K562 (cell line): ENCODE measurements at regions not wholly inside any gene's neighbourhood (a gene's known extent, or its start where the extent isn't known, plus 50 kb on each side); places are given as distances from the start of the nearest gene placed in this dataset.

Experiments
- ATAC-seq: fragments of 200-7000 bp; cut with Tn5 transposase; 3 replicates; pipeline ENCODE4 v1.9.1; 2020; ENCODE audit warnings: moderate library complexity
- BruUV-seq: library from RNA; stranded (reverse); fragments of 400-500 nt; replicated peaks from 2 replicates; lab custom pipeline; 2021; lab: Mats Ljungman, UMichigan
- CTCF ChIA-PET: fragments of 300-600 bp; formaldehyde crosslinking; extraction: SDS; loops from one replicate; lab custom pipeline; 2021; ENCODE audit warnings: low intra/inter-chr PET ratio; lab: Yijun Ruan, JAX
- POLR2A ChIA-PET: fragments of 300-600, 350-650 bp; sonication (Branson Sonifier 250); formaldehyde crosslinking; extraction: SDS; loops from one replicate; lab custom pipeline; 2021; ENCODE audit warnings: antibody characterized with exemption, inconsistent platforms; lab: Yijun Ruan, JAX
- DNase-seq, 4 experiments: peaks; one replicate each; pipeline versions ENCODE4 v3.0.0 to v3.0.0-alpha.2; 2011 to 2018; ENCODE audit warnings: low spot score in 3 of 4, mixed read lengths in 3 of 4; ENCODE audit errors: extremely low read depth in 1 of 4
- FAIRE-seq: peaks from 2 replicates; lab custom pipeline; 2011; peaks lifted over from hg19 to GRCh38; lab: Jason Lieb, UNC
- H2AFZ ChIP-seq: 2 replicates; pipeline ENCODE4 v1.6.0; 2011; ENCODE audit warnings: low read depth, low read length, control low read depth, inconsistent platforms
- H3K27ac ChIP-seq: fragments of 200-600 bp; 3 replicates; pipeline ENCODE4 v1.8.0; 2011; ENCODE audit warnings: low read depth, mild to moderate bottlenecking, control low read depth, inconsistent platforms, low read length, moderate library complexity, mixed read lengths; ENCODE audit errors: extremely low read depth
- H3K27me3 ChIP-seq, 2 experiments: fragments of 300-600 bp in 1 of 2; 2 replicates in 1 of 2; 3 replicates in 1 of 2; pipeline versions ENCODE4 v1.6.0 to v1.8.0; 2011; ENCODE audit warnings: inconsistent platforms in 2 of 2, low read length in 2 of 2, mild to moderate bottlenecking in 1 of 2, mixed read lengths in 1 of 2, moderate library complexity in 1 of 2; ENCODE audit not compliant: control insufficient read depth in 2 of 2, insufficient read depth in 2 of 2
- H3K36me3 ChIP-seq: fragments of 300-600 bp; 3 replicates; pipeline ENCODE4 v1.8.0; 2011; ENCODE audit warnings: mild to moderate bottlenecking, low read length, inconsistent platforms; ENCODE audit not compliant: control insufficient read depth, insufficient read depth
- H3K4me1 ChIP-seq, 2 experiments: fragments of 200-600 bp in 1 of 2; replicated peaks in 1 of 2; 2 replicates in 1 of 2; 3 replicates in 1 of 2; pipeline versions ENCODE4 v1.5.1 to v1.8.0; 2011; ENCODE audit warnings: inconsistent platforms in 2 of 2, low read length in 2 of 2, mild to moderate bottlenecking in 1 of 2, mixed read lengths in 1 of 2, moderate library complexity in 1 of 2; ENCODE audit not compliant: control insufficient read depth in 2 of 2, insufficient read depth in 2 of 2
- H3K4me2 ChIP-seq: 2 replicates; pipeline ENCODE4 v1.6.1; 2011; ENCODE audit warnings: low read length, control low read depth, inconsistent platforms, mixed read lengths; ENCODE audit not compliant: insufficient read depth
- H3K4me3 ChIP-seq: fragments of 200-600 bp; sonication (generic), shearing (Covaris generic); 2 replicates; pipeline ENCODE4 v1.5.1; 2016; ENCODE audit warnings: control low read depth, inconsistent platforms
- H3K79me2 ChIP-seq: fragments of 200-600 bp; 3 replicates; pipeline ENCODE4 v1.8.0; 2011; ENCODE audit warnings: low read length, inconsistent platforms; ENCODE audit not compliant: control insufficient read depth, insufficient read depth
- H3K9ac ChIP-seq, 2 experiments: 2 replicates each; pipeline versions ENCODE4 v1.6.0 to v1.6.1; 2011; ENCODE audit warnings: low read depth in 2 of 2, low read length in 2 of 2, control low read depth in 1 of 2, inconsistent platforms in 1 of 2, mild to moderate bottlenecking in 1 of 2, mixed read lengths in 1 of 2; ENCODE audit not compliant: insufficient read depth in 1 of 2
- H3K9me1 ChIP-seq: one replicate; pipeline ENCODE4 v1.6.0; 2011; ENCODE audit warnings: inconsistent platforms, mild to moderate bottlenecking, low read length, moderate library complexity; ENCODE audit not compliant: control insufficient read depth, insufficient read depth
- H3K9me3 ChIP-seq: replicated peaks from 2 replicates; pipeline ENCODE4 v1.5.1; 2011; ENCODE audit warnings: low read depth, low read length, inconsistent platforms; ENCODE audit not compliant: control insufficient read depth, insufficient read depth
- H4K20me1 ChIP-seq: replicated peaks from 2 replicates; pipeline ENCODE4 v1.6.1; 2011; ENCODE audit warnings: low read length, inconsistent platforms, mixed read lengths; ENCODE audit not compliant: control insufficient read depth, insufficient read depth
- ARNT ChIP-seq, 2 experiments: fragments of 450-650 bp; IDR thresholded peaks; 2 replicates each; pipeline ENCODE4 v1.6.1; 2016; ENCODE audit warnings: mild to moderate bottlenecking in 1 of 2
- GABPB1 ChIP-seq: sonication (generic); formaldehyde crosslinking; IDR thresholded peaks from 2 replicates; pipeline ENCODE4 v1.8.0; 2022; ENCODE audit warnings: mild to moderate bottlenecking, missing genetic modification reagents
- NFATC3 ChIP-seq: fragments of 450-650 bp; IDR thresholded peaks from 2 replicates; pipeline ENCODE4 v1.6.1; 2017; ENCODE audit warnings: mild to moderate bottlenecking
- SMARCA5 ChIP-seq: fragments of 450-650 bp; IDR thresholded peaks from 2 replicates; pipeline ENCODE4 v1.6.1; 2016
- TOE1 ChIP-seq, 2 experiments: fragments of 450-650 bp in 1 of 2; sonication (generic) in 1 of 2; formaldehyde crosslinking in 1 of 2; IDR thresholded peaks; 2 replicates each; pipeline versions ENCODE4 v1.7.1 to v1.8.0; 2016 to 2022; ENCODE audit warnings: borderline replicate concordance in 2 of 2, mild to moderate bottlenecking in 2 of 2, antibody characterized with exemption in 1 of 2, inconsistent platforms in 1 of 2, low read depth in 1 of 2, missing genetic modification reagents in 1 of 2, moderate library complexity in 1 of 2
- YBX1 ChIP-seq: fragments of 450-650 bp; IDR thresholded peaks from 2 replicates; pipeline ENCODE4 v1.7.1; 2016; ENCODE audit warnings: mild to moderate bottlenecking
- ZBTB33 ChIP-seq: sonication (generic); formaldehyde crosslinking; IDR thresholded peaks from 2 replicates; pipeline ENCODE4 v1.8.1; 2023; ENCODE audit warnings: mild to moderate bottlenecking, missing genetic modification reagents
- ZNF655 ChIP-seq: fragments of 250-450 bp; sonication (Bioruptor Pico); IDR thresholded peaks from 2 replicates; pipeline ENCODE4 v1.5.0; 2021
- whole genome bisulfite sequencing: fragments of 100-300 bp; shearing (Covaris generic); methylation state at CpG from one replicate; pipeline ENCODE4 v1.1.6; 2016; ENCODE audit warnings: low coverage, mixed read lengths; ENCODE audit not compliant: insufficient coverage; ENCODE audit errors: missing lambda C conversion rate; 5-methylcytosine and 5-hydroxymethylcytosine counted together
- in situ Hi-C: fragments of 300-500 bp; cut with MboI; formaldehyde crosslinking; loops from 4 replicates; pipeline ENCODE4 v1.15.0; 2018; ENCODE audit warnings: inconsistent platforms, mixed read lengths
- intact Hi-C: fragments of 100-400 bp; cut with micrococcal nuclease; formaldehyde crosslinking; loops from 2 replicates; pipeline ENCODE4 v1.14.2; 2022

- TF ChIP-seq ZBTB33 (no peak), ZNF655 (CRISPR knock-in tag) (no peak), NFATC3 (no peak), ARNT (IDR thresholded peaks at IDR 0.05) (no peak), GABPB1 (CRISPR knock-in tag) (no peak), YBX1 (no peak)
Observed at GRCh38 chr10:27368706-27369105, 128.1 kb upstream of the ACBD5 start (continued).

- H3K27ac ChIP-seq, result no peak overlapping the region
- no peak overlapping the region for H3K4me3 ChIP-seq
- H3K79me2 ChIP-seq, result no peaks in the 10 kb centered on the region
- FAIRE-seq, result no peak
- CTCF ChIA-PET, result no interaction called here
- no peaks in the 10 kb centered on the region for H3K9me1 ChIP-seq
- WGBS, result 0% methylated on average over 1 of the region's 1 CpG
- intact Hi-C loops (loop anchor here (10.0 kb wide), 1 partner anchor 1018 kb away; no protein-coding TSS in a partner anchor), in situ Hi-C loops (no loop called here)
- no peaks in the 10 kb centered on the region for H3K36me3 ChIP-seq
- no peak overlapping the region for H2AFZ ChIP-seq
- no peaks in the 10 kb centered on the region for H3K27me3 ChIP-seq
- no peak overlapping the region for H3K4me2 ChIP-seq
- no peak for DNase-seq
- POLR2A ChIA-PET, result interaction anchor here (0.7 kb wide), 1 partner anchor 399 kb away, joined by 3 read pairs; no protein-coding TSS in a partner anchor
- H4K20me1 ChIP-seq, result no peaks in the 10 kb centered on the region
- no peak for TF ChIP-seq TOE1 (IDR thresholded peaks at IDR 0.05; ENCODE audit: borderline replicate concordance)
- no peak for TF ChIP-seq TOE1 (CRISPR knock-in tag; IDR thresholded peaks at IDR 0.05; ENCODE audit: borderline replicate concordance, low read depth)
- TF ChIP-seq SMARCA5, result no peak
- H3K9ac ChIP-seq, result no peak overlapping the region
- no peaks in the 10 kb centered on the region for H3K4me1 ChIP-seq
- no peaks in the 10 kb centered on the region for H3K9me3 ChIP-seq
- no peak for ATAC-seq
- BruUV-seq, result no TSS peak
Observed at GRCh38 chr10:27366769-27367168, 126.2 kb upstream of the ACBD5 start.
